C1 segment of cervical spinal cord (tissue), 14 donors: ENCODE measurements at regions not wholly inside any gene's neighbourhood (a gene's known extent, or its start where the extent isn't known, plus 50 kb on each side); places are given as distances from the start of the nearest gene placed in this dataset.

ENCODE experiments used
- DNase-seq, 14 donors: peaks; one replicate each; lab custom pipeline; 2025; lab: John Stamatoyannopoulos, UW

- DNase-seq: no peak
These were observed 422.7 kb downstream of the C3orf38 start for GRCh38 chr3:88572450-88572849.

GRCh38 chr3:88573472-88573871 lies 423.7 kb downstream of the C3orf38 start:
- DNase-seq: no peak

GRCh38 chr3:88574146-88574545 lies 424.4 kb downstream of the C3orf38 start:
- DNase-seq: no peak

GRCh38 chr3:88584451-88584850 lies 434.7 kb downstream of the C3orf38 start:
- DNase-seq: no peak

GRCh38 chr3:88586121-88586640 lies 436.4 kb downstream of the C3orf38 start:
- DNase-seq: no peak

- no peak for DNase-seq
These were observed 439.4 kb downstream of the C3orf38 start for GRCh38 chr3:88589138-88589537.

- DNase-seq: no peak
These were observed 445.3 kb downstream of the C3orf38 start for GRCh38 chr3:88595026-88595425.

GRCh38 chr3:88596451-88596850 lies 446.7 kb downstream of the C3orf38 start:
- DNase-seq: no peak

- DNase-seq: no peak
These were observed 461.1 kb downstream of the C3orf38 start for GRCh38 chr3:88610820-88611219.

GRCh38 chr3:88611826-88612326 lies 462.1 kb downstream of the C3orf38 start:
- no peak for DNase-seq

GRCh38 chr3:88616413-88616812 lies 466.7 kb downstream of the C3orf38 start:
- no peak for DNase-seq

- DNase-seq: no peak
These were observed 467.5 kb downstream of the C3orf38 start for GRCh38 chr3:88617283-88617682.

- DNase-seq: no peak
These were observed 468.4 kb downstream of the C3orf38 start for GRCh38 chr3:88618021-88618645.

GRCh38 chr3:88621586-88621985 lies 471.8 kb downstream of the C3orf38 start:
- no peak for DNase-seq

GRCh38 chr3:88623709-88624108 lies 473.9 kb downstream of the C3orf38 start:
- DNase-seq: no peak

GRCh38 chr3:88626456-88627120 lies 476.8 kb downstream of the C3orf38 start:
- DNase-seq: no peak

GRCh38 chr3:88628901-88629300 lies 478.5 kb upstream of the EPHA3 start:
- DNase-seq: no peak

- no peak for DNase-seq
These were observed 475.2 kb upstream of the EPHA3 start for GRCh38 chr3:88632226-88632625.

- DNase-seq: no peak
These were observed 466.8 kb upstream of the EPHA3 start for GRCh38 chr3:88640581-88640980.

- no peak for DNase-seq
These were observed 466.3 kb upstream of the EPHA3 start for GRCh38 chr3:88641033-88641604.

GRCh38 chr3:88657459-88657858 lies 450.0 kb upstream of the EPHA3 start:
- no peak for DNase-seq

- DNase-seq: no peak
These were observed 446.0 kb upstream of the EPHA3 start for GRCh38 chr3:88661433-88661824.

- DNase-seq: no peak
These were observed 439.2 kb upstream of the EPHA3 start for GRCh38 chr3:88668180-88668579.
